ENCODE measurements at regions not wholly inside any gene's neighbourhood (a gene's known extent, or its start where the extent isn't known, plus 50 kb on each side); places are given as distances from the start of the nearest gene placed in this dataset.

GRCh38 chr22:48054596-48054995, 1292.1 kb downstream of the TBC1D22A start:
- TF ChIP-seq RARB (CRISPR knock-in tag; IDR thresholded peaks at IDR 0.05) (no peak), TCF4 (CRISPR knock-in tag; IDR thresholded peaks at IDR 0.05; ENCODE audit: borderline replicate concordance) (no peak), PATZ1 (CRISPR knock-in tag; IDR thresholded peaks at IDR 0.05; ENCODE audit: borderline replicate concordance) (no peak), CSRNP3 (CRISPR knock-in tag; IDR thresholded peaks at IDR 0.05) (no peak), ISL1 (CRISPR knock-in tag; IDR thresholded peaks at IDR 0.05) (no peak), CSDC2 (CRISPR knock-in tag; IDR thresholded peaks at IDR 0.05) (no peak), ARNTL (CRISPR knock-in tag; IDR thresholded peaks at IDR 0.05; ENCODE audit: borderline replicate concordance, low read depth) (no peak), CREB5 (CRISPR knock-in tag; IDR thresholded peaks at IDR 0.05; ENCODE audit: low read depth) (no peak), OSR1 (CRISPR knock-in tag; IDR thresholded peaks at IDR 0.05) (no peak), SNAI2 (CRISPR knock-in tag; IDR thresholded peaks at IDR 0.05) (no peak), ZC3H10 (CRISPR knock-in tag; IDR thresholded peaks at IDR 0.05) (no peak), PPARA (CRISPR knock-in tag; IDR thresholded peaks at IDR 0.05; ENCODE audit: borderline replicate concordance) (no peak)
- TF ChIP-seq, protein P1, sequence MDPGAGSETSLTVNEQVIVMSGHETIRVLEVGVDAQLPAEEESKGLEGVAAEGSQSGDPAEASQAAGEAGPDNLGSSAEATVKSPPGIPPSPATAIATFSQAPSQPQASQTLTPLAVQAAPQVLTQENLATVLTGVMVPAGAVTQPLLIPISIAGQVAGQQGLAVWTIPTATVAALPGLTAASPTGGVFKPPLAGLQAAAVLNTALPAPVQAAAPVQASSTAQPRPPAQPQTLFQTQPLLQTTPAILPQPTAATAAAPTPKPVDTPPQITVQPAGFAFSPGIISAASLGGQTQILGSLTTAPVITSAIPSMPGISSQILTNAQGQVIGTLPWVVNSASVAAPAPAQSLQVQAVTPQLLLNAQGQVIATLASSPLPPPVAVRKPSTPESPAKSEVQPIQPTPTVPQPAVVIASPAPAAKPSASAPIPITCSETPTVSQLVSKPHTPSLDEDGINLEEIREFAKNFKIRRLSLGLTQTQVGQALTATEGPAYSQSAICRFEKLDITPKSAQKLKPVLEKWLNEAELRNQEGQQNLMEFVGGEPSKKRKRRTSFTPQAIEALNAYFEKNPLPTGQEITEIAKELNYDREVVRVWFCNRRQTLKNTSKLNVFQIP (CRISPR knock-in tag; IDR thresholded peaks at IDR 0.05; ENCODE audit: borderline replicate concordance, low read depth): no peak

All from SK-N-SH treated with all-trans-retinoic acid at 6 μM for 48 hours (cell line).